M059J (cell line): ENCODE measurements at regions not wholly inside any gene's neighbourhood (a gene's known extent, or its start where the extent isn't known, plus 50 kb on each side); places are given as distances from the start of the nearest gene placed in this dataset.
"Not testable (repeated sequence)": the region's sequence is repeated elsewhere in the genome, so short reads cannot be mapped to it uniquely, and the experiment has no call there.

Source experiments
- DNase-seq: peaks from one replicate; pipeline ENCODE4 v3.0.0-alpha.2; 2012; ENCODE audit warnings: low read depth

- no peak for DNase-seq
Observed at GRCh38 chr2:194802589-194802988, 854.4 kb upstream of the SLC39A10 start.

- DNase-seq = not testable (repeated sequence)
Observed at GRCh38 chr2:194787071-194787470, 870.0 kb upstream of the SLC39A10 start.

GRCh38 chr2:194771394-194771793, 885.6 kb upstream of the SLC39A10 start:
- DNase-seq = not testable (repeated sequence)

GRCh38 chr2:194769030-194769429, 888.0 kb upstream of the SLC39A10 start:
- no peak for DNase-seq

GRCh38 chr2:194765723-194766122, 891.3 kb upstream of the SLC39A10 start:
- DNase-seq = no peak

- DNase-seq = no peak
Observed at GRCh38 chr2:194750926-194751325, 906.1 kb upstream of the SLC39A10 start.

- DNase-seq = no peak
Observed at GRCh38 chr2:194745557-194746146, 911.4 kb upstream of the SLC39A10 start.

- no peak for DNase-seq
Observed at GRCh38 chr2:194742706-194743105, 914.3 kb upstream of the SLC39A10 start.

GRCh38 chr2:194739217-194739616, 917.8 kb upstream of the SLC39A10 start:
- no peak for DNase-seq

GRCh38 chr2:194735837-194736542, 921.0 kb upstream of the SLC39A10 start:
- DNase-seq = peak; percentile 2

- peak; percentile 13 for DNase-seq
Observed at GRCh38 chr2:194730266-194730665, 926.8 kb upstream of the SLC39A10 start.

GRCh38 chr2:194725169-194725568, 931.9 kb upstream of the SLC39A10 start:
- DNase-seq = no peak

GRCh38 chr2:194723446-194723845, 933.6 kb upstream of the SLC39A10 start:
- DNase-seq = no peak

- no peak for DNase-seq
Observed at GRCh38 chr2:194721227-194721626, 935.8 kb upstream of the SLC39A10 start.

- no peak for DNase-seq
Observed at GRCh38 chr2:194720462-194720861, 936.6 kb upstream of the SLC39A10 start.

GRCh38 chr2:194718881-194719280, 938.1 kb upstream of the SLC39A10 start:
- no peak for DNase-seq

- DNase-seq = no peak
Observed at GRCh38 chr2:194714541-194714940, 942.5 kb upstream of the SLC39A10 start.

- no peak for DNase-seq
Observed at GRCh38 chr2:194709840-194710239, 947.2 kb upstream of the SLC39A10 start.

- peak; percentile 2 for DNase-seq
Observed at GRCh38 chr2:194706179-194706578, 950.8 kb upstream of the SLC39A10 start.

GRCh38 chr2:194705398-194705797, 951.6 kb upstream of the SLC39A10 start:
- DNase-seq = no peak

- DNase-seq = no peak
Observed at GRCh38 chr2:194700726-194701125, 956.3 kb upstream of the SLC39A10 start.

- DNase-seq = no peak
Observed at GRCh38 chr2:194700116-194700515, 956.9 kb upstream of the SLC39A10 start.

GRCh38 chr2:194698012-194698411, 959.0 kb upstream of the SLC39A10 start:
- DNase-seq = no peak

GRCh38 chr2:194697439-194697838, 959.6 kb upstream of the SLC39A10 start:
- DNase-seq = no peak
